Neural cell (in vitro differentiated cells): ENCODE measurements at regions not wholly inside any gene's neighbourhood (a gene's known extent, or its start where the extent isn't known, plus 50 kb on each side); places are given as distances from the start of the nearest gene placed in this dataset.

ENCODE experiments used
- H2AFZ ChIP-seq: fragments of 200-600, 300-800 bp; sonication (generic), shearing (Covaris generic); 2 replicates; pipeline ENCODE4 v1.6.0; 2014; ENCODE audit warnings: low read depth, mild to moderate bottlenecking, antibody characterized with exemption, low read length, moderate library complexity
- H3F3A ChIP-seq: fragments of 200-600 bp; shearing (Covaris generic); 2 replicates; pipeline ENCODE4 v1.6.1; 2016; ENCODE audit warnings: mild to moderate bottlenecking, moderate library complexity, mixed read lengths, antibody characterized with exemption, low read length; ENCODE audit not compliant: insufficient read depth, poor library complexity, severe bottlenecking
- H3K27ac ChIP-seq: fragments of 200-600, 300-800 bp; sonication (generic), shearing (Covaris generic); 2 replicates; pipeline ENCODE4 v1.5.1; 2014; ENCODE audit warnings: mild to moderate bottlenecking, low read length, moderate library complexity
- H3K27me3 ChIP-seq: fragments of 300-800, 200-600 bp; sonication (generic), shearing (Covaris generic); 2 replicates; pipeline ENCODE4 v1.6.0; 2014; ENCODE audit warnings: mild to moderate bottlenecking, low read depth, low read length, moderate library complexity; ENCODE audit not compliant: insufficient read depth
- H3K36me3 ChIP-seq: fragments of 300-800, 200-600 bp; sonication (generic), shearing (Covaris generic); 2 replicates; pipeline ENCODE4 v1.5.1; 2014; ENCODE audit warnings: mild to moderate bottlenecking, antibody characterized with exemption, low read length, moderate library complexity; ENCODE audit not compliant: insufficient read depth
- H3K4me2 ChIP-seq: fragments of 300-800, 200-600 bp; sonication (generic), shearing (Covaris generic); 2 replicates; pipeline ENCODE4 v1.6.0; 2014; ENCODE audit warnings: mild to moderate bottlenecking, low read length
- H3K4me3 ChIP-seq: fragments of 300-800, 200-600 bp; sonication (generic), shearing (Covaris generic); 2 replicates; pipeline ENCODE4 v1.5.1; 2014; ENCODE audit warnings: mild to moderate bottlenecking, low read length, moderate library complexity
- H3K79me2 ChIP-seq: fragments of 200-600 bp; shearing (Covaris generic); replicated peaks from 2 replicates; pipeline ENCODE4 v1.6.0; 2014; ENCODE audit warnings: mild to moderate bottlenecking, low read length, moderate library complexity; ENCODE audit not compliant: insufficient read depth
- H3K9ac ChIP-seq: fragments of 300-800, 200-600 bp; sonication (generic), shearing (Covaris generic); 2 replicates; pipeline ENCODE4 v1.6.1; 2016; ENCODE audit warnings: mild to moderate bottlenecking, low read length, mixed read lengths
- H3K9me2 ChIP-seq: fragments of 200-600 bp; shearing (Covaris generic); 2 replicates; pipeline ENCODE4 v1.6.1; 2016; ENCODE audit warnings: mild to moderate bottlenecking, low read length, mixed read lengths; ENCODE audit not compliant: insufficient read depth
- H3K9me3 ChIP-seq: fragments of 200-600, 300-800 bp; sonication (generic), shearing (Covaris generic); 2 replicates; pipeline ENCODE4 v1.6.1; 2016; ENCODE audit warnings: mild to moderate bottlenecking, mixed run types, low read length, moderate library complexity, mixed read lengths
- H4K20me1 ChIP-seq: fragments of 200-600 bp; shearing (Covaris generic); 2 replicates; pipeline ENCODE4 v1.6.1; 2016; ENCODE audit warnings: mild to moderate bottlenecking, mixed run types; ENCODE audit not compliant: insufficient read depth
- EP300 ChIP-seq: fragments of 450-650 bp; conservative IDR thresholded peaks from 2 replicates; pipeline ENCODE4 v1.6.1; 2014; ENCODE audit warnings: antibody characterized with exemption, mild to moderate bottlenecking, moderate library complexity; ENCODE audit not compliant: poor library complexity, severe bottlenecking
- EZH2 ChIP-seq: fragments of 200-600, 300-800 bp; shearing (Covaris generic), sonication (generic); IDR thresholded peaks from 2 replicates; pipeline ENCODE4 v1.6.1; 2014; ENCODE audit warnings: antibody characterized with exemption, low read length, borderline replicate concordance, mild to moderate bottlenecking; ENCODE audit not compliant: insufficient read depth, poor library complexity, severe bottlenecking
- MXI1 ChIP-seq: fragments of 450-650 bp; conservative IDR thresholded peaks from 2 replicates; pipeline ENCODE4 v1.6.1; 2014; ENCODE audit warnings: antibody characterized with exemption, mild to moderate bottlenecking; ENCODE audit not compliant: poor library complexity, severe bottlenecking
- POLR2AphosphoS5 ChIP-seq: IDR thresholded peaks from 2 replicates; pipeline ENCODE4 v1.6.1; 2012
- RAD21 ChIP-seq: fragments of 450-650 bp; conservative IDR thresholded peaks from 2 replicates; pipeline ENCODE4 v1.6.1; 2014; ENCODE audit warnings: antibody characterized with exemption, mild to moderate bottlenecking, moderate library complexity
- REST ChIP-seq: IDR thresholded peaks from 2 replicates; pipeline ENCODE4 v1.6.1; 2012; ENCODE audit warnings: borderline replicate concordance
- SMC3 ChIP-seq: fragments of 450-650 bp; conservative IDR thresholded peaks from 2 replicates; pipeline ENCODE4 v1.6.1; 2014; ENCODE audit warnings: antibody characterized with exemption, mild to moderate bottlenecking, moderate library complexity; ENCODE audit not compliant: poor library complexity
- TF ChIP-seq, protein P1 (sequence below): fragments of 450-650 bp; IDR thresholded peaks from 2 replicates; pipeline ENCODE4 v1.5.1; 2014; ENCODE audit warnings: antibody characterized with exemption, mild to moderate bottlenecking, moderate library complexity; ENCODE audit not compliant: poor library complexity, severe bottlenecking

DNA sequence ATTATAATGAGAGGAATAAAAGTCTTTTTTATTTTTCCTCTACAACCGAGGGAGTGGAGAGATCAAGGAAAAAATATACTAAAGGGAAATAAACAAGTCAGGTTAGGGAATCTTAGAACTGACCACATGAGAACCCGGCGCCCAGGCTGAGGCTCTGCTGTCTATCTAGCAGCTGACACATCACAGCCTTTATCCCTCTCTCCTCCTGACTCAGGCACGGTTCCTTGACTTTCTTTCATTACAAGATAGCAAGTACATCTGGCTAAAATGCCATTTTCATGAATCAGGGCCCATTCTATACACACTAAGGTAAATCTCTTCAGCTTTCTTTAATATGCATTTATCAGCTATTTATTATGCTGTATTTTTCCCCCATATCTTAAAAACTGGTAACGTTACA, 296.0 kb downstream of the TMX3 start:
- Histone ChIP-seq H3K9me3 (no peaks in the 10 kb centered on the region), H4K20me1 (no peaks in the 10 kb centered on the region), H3K4me3 (peak overlapping the region; percentile 33), H3K9me2 (no peaks in the 10 kb centered on the region), H3K27me3 (no peaks in the 10 kb centered on the region), H2AFZ (no peak overlapping the region), H3K4me2 (peak overlapping the region; percentile 7), H3F3A (peaks cover 12% of the 10 kb centered on the region), H3K27ac (peak overlapping the region; percentile 93), H3K36me3 (no peaks in the 10 kb centered on the region), H3K79me2 (no peaks in the 10 kb centered on the region), H3K9ac (peak overlapping the region; percentile 64)
- TF ChIP-seq EP300 (peak; percentile 35), SMC3 (no peak), EZH2 (no peak), MXI1 (no peak), RAD21 (no peak)
- TF ChIP-seq, protein P1, sequence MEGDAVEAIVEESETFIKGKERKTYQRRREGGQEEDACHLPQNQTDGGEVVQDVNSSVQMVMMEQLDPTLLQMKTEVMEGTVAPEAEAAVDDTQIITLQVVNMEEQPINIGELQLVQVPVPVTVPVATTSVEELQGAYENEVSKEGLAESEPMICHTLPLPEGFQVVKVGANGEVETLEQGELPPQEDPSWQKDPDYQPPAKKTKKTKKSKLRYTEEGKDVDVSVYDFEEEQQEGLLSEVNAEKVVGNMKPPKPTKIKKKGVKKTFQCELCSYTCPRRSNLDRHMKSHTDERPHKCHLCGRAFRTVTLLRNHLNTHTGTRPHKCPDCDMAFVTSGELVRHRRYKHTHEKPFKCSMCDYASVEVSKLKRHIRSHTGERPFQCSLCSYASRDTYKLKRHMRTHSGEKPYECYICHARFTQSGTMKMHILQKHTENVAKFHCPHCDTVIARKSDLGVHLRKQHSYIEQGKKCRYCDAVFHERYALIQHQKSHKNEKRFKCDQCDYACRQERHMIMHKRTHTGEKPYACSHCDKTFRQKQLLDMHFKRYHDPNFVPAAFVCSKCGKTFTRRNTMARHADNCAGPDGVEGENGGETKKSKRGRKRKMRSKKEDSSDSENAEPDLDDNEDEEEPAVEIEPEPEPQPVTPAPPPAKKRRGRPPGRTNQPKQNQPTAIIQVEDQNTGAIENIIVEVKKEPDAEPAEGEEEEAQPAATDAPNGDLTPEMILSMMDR, result no peak

DNA sequence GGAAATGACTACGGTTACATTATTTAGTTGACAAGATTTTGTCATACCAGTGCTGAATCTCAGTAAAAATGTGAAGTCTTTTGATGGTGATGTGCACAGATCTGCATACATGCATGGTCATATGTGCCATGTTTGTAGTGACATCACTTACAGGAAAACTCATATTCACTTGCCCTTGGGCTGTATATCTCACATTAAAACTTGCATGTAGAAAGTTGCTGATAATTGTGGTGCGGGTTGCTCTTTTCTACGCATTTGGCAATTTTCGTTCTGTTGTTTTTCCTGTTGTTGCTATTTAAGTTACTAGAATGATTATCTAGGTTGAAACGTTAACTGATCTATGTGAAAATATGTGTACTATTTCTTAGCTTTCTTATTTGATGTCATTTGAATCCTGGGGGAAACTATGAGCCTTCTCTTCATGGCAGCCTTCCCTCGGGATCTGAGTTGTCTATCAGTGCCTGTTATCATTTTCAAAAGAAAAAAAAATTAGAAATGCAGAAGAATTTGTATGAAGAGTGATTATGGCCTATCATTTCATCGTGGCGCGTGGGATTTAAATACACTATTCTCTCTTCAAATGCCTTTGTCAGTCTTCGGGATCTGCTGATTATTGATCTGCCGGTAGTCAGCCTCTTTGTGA, 296.6 kb downstream of the TMX3 start:
- H3K27me3 ChIP-seq, result no peaks in the 10 kb centered on the region
- no peaks in the 10 kb centered on the region for H3K79me2 ChIP-seq
- no peak overlapping the region for H2AFZ ChIP-seq
- no peaks in the 10 kb centered on the region for H3K9me2 ChIP-seq
- no peaks in the 10 kb centered on the region for H3K9me3 ChIP-seq
- H3F3A ChIP-seq, result peaks cover 12% of the 10 kb centered on the region
- H3K27ac ChIP-seq, result peak overlapping the region; percentile 93
- peak overlapping the region; percentile 64 for H3K9ac ChIP-seq
- no peaks in the 10 kb centered on the region for H3K36me3 ChIP-seq
- peak overlapping the region; percentile 33 for H3K4me3 ChIP-seq
- peak overlapping the region; percentile 7 for H3K4me2 ChIP-seq
- no peaks in the 10 kb centered on the region for H4K20me1 ChIP-seq
- TF ChIP-seq RAD21 (no peak), EP300 (peak; percentile 91), SMC3 (no peak), REST (no peak), POLR2AphosphoS5 (peak; percentile 63)
